Liver (tissue), 8 donors: ENCODE measurements at regions not wholly inside any gene's neighbourhood (a gene's known extent, or its start where the extent isn't known, plus 50 kb on each side); places are given as distances from the start of the nearest gene placed in this dataset.

Experiments
- DNase-seq: peaks from one replicate; pipeline ENCODE4 v3.0.0-alpha.2; 2017; ENCODE audit warnings: low spot score
- H3K27ac ChIP-seq, 2 donors: one replicate each; pipeline ENCODE4 v1.7.0; 2013; ENCODE audit warnings: inconsistent platforms in 2 of 2, low read length in 2 of 2, control low read depth in 1 of 2, low read depth in 1 of 2, mild to moderate bottlenecking in 1 of 2
- H3K27me3 ChIP-seq, 4 donors: one replicate each; pipeline versions ENCODE4 v1.6.1 to v1.7.0; 2013; ENCODE audit warnings: low read length in 3 of 4, inconsistent platforms in 1 of 4, mild to moderate bottlenecking in 1 of 4, moderate library complexity in 1 of 4; ENCODE audit not compliant: control insufficient read depth in 4 of 4, insufficient read depth in 4 of 4
- H3K36me3 ChIP-seq, 4 donors: one replicate each; pipeline versions ENCODE4 v1.6.1 to v1.7.0; 2013; ENCODE audit warnings: low read length in 3 of 4, mild to moderate bottlenecking in 3 of 4, low read depth in 1 of 4, moderate library complexity in 1 of 4; ENCODE audit not compliant: control insufficient read depth in 4 of 4, insufficient read depth in 3 of 4
- H3K4me1 ChIP-seq, 4 donors: one replicate each; pipeline versions ENCODE4 v1.6.1 to v1.7.0; 2013; ENCODE audit warnings: low read length in 3 of 4, mild to moderate bottlenecking in 3 of 4, moderate library complexity in 1 of 4; ENCODE audit not compliant: control insufficient read depth in 4 of 4, insufficient read depth in 4 of 4
- H3K4me3 ChIP-seq, 3 donors: one replicate each; pipeline versions ENCODE4 v1.6.1 to v1.7.0; 2013; ENCODE audit warnings: low read length in 3 of 3, control low read depth in 1 of 3, low read depth in 1 of 3, mild to moderate bottlenecking in 1 of 3
- H3K9ac ChIP-seq, 2 donors: one replicate each; pipeline ENCODE4 v1.7.0; 2013; ENCODE audit warnings: low read length in 2 of 2, mild to moderate bottlenecking in 2 of 2, moderate library complexity in 2 of 2, control low read depth in 1 of 2, low read depth in 1 of 2
- H3K9me3 ChIP-seq, 4 donors: one replicate each; pipeline versions ENCODE4 v1.6.1 to v1.7.0; 2013; ENCODE audit warnings: low read length in 3 of 4; ENCODE audit not compliant: control insufficient read depth in 4 of 4
- EGR1 ChIP-seq, 2 donors: IDR thresholded peaks; 2 replicates each; pipeline ENCODE4 v1.6.1; 2016 to 2018; ENCODE audit warnings: antibody characterized with exemption in 2 of 2, low read depth in 2 of 2
- FOXA1 ChIP-seq: IDR thresholded peaks from 2 replicates; pipeline ENCODE4 v1.6.1; 2016; ENCODE audit warnings: antibody characterized with exemption
- FOXA2 ChIP-seq: IDR thresholded peaks from 2 replicates; pipeline ENCODE4 v1.6.1; 2016; ENCODE audit warnings: antibody characterized with exemption
- GABPA ChIP-seq, 2 donors: IDR thresholded peaks in 1 of 2; conservative IDR thresholded peaks in 1 of 2; 2 replicates each; pipeline ENCODE4 v1.6.1; 2016; ENCODE audit warnings: antibody characterized with exemption in 2 of 2, mild to moderate bottlenecking in 1 of 2, moderate library complexity in 1 of 2
- HNF4A ChIP-seq, 2 donors: conservative IDR thresholded peaks; 2 replicates each; pipeline ENCODE4 v1.6.1; 2016; ENCODE audit warnings: antibody characterized with exemption in 2 of 2, mild to moderate bottlenecking in 2 of 2
- HNF4G ChIP-seq: IDR thresholded peaks from 2 replicates; pipeline ENCODE4 v1.6.1; 2016; ENCODE audit warnings: antibody characterized with exemption
- NR2F2 ChIP-seq: IDR thresholded peaks from 2 replicates; pipeline ENCODE4 v1.6.1; 2016; ENCODE audit warnings: antibody characterized with exemption
- RXRA ChIP-seq, 2 donors: IDR thresholded peaks; 2 replicates each; pipeline ENCODE4 v1.6.1; 2017 to 2018; ENCODE audit warnings: antibody characterized with exemption in 2 of 2, mild to moderate bottlenecking in 1 of 2
- TAF1 ChIP-seq: conservative IDR thresholded peaks from 2 replicates; pipeline ENCODE4 v1.6.1; 2016; ENCODE audit warnings: antibody characterized with exemption, mild to moderate bottlenecking
- YY1 ChIP-seq: IDR thresholded peaks from 2 replicates; pipeline ENCODE4 v1.6.1; 2016; ENCODE audit warnings: antibody characterized with exemption, mild to moderate bottlenecking
- WGBS: extraction: QIAGEN DNeasy Blood & Tissue Kit; methylation state at CpG from one replicate; pipeline ENCODE4 v1.1.7; 2013; 5-methylcytosine and 5-hydroxymethylcytosine counted together
- TF ChIP-seq, protein P1 (sequence below): IDR thresholded peaks from 2 replicates; pipeline ENCODE4 v1.6.1; 2016; ENCODE audit warnings: antibody characterized with exemption
- TF ChIP-seq, protein P2 (sequence below): IDR thresholded peaks from 2 replicates; pipeline ENCODE4 v1.6.1; 2016; ENCODE audit warnings: antibody characterized with exemption
- TF ChIP-seq, protein P3 (sequence below): fragments of 150-350 bp; IDR thresholded peaks from 2 replicates; pipeline ENCODE4 v1.5.1; 2017; ENCODE audit warnings: improper control_type of control experiment, low read depth, low read length; ENCODE audit not compliant: missing input control
- TF ChIP-seq, protein P4 (sequence below): IDR thresholded peaks from 2 replicates; pipeline ENCODE4 v1.6.1; 2016; ENCODE audit warnings: antibody characterized with exemption, mild to moderate bottlenecking
- donor health status: healthy.
- donor health status: healthy.
- donor health status: healthy.
- donor health status: healthy.
- donor health status: healthy.

DNA sequence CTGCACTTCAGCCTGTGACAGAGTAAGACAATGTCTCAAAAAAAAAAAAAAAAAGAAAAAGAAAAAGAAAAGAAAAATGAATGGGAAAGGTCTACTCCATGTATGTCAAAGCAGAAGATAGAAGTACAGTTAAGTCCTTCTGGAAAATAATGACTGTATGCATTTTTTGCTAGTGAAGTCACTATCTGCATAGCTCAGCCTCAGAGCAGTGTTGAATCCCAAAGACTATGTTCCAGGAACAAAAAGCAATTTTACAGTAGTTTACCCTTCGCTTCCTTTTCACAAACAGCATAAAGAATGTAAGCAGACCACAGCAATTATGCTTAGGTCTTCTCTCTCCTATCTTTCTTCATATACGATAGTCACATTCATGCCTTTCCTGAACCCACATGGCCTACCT lies 497.4 kb downstream of the CMPK2 start:
- peaks cover 0 to 4% (median 0%) of the 10 kb centered on the region in 4 donors for H3K27me3 ChIP-seq
- no peak for DNase-seq
- 87% methylated on average over 2 of the region's 2 CpGs for WGBS

DNA sequence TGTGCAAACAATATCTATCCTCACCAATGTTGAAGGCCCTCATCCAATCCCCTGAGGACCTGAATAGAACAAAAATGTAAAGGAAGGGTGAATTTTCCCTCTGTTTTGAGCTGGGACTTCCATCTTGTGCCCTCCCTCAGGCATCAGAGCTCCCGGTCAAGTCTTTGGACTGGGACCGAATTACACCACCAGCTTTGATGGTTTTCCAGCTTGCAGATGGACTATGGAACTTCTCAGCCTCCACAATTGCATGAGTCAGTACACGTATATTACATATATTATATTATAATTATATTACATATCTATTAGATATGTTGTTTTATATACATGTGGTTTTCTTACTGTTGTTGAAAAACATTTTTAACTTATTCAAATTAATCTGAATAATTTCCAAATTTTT lies 496.4 kb downstream of the CMPK2 start:
- DNase-seq = no peak
- Histone ChIP-seq H3K9ac (no peak overlapping the region), H3K4me1 (no peaks in the 10 kb centered on the region), H3K4me3 (no peak overlapping the region), H3K36me3 (no peaks in the 10 kb centered on the region), H3K9me3 (no peaks in the 10 kb centered on the region), H3K27me3 (peaks cover 0 to 4% (median 0%) of the 10 kb centered on the region in 4 donors), H3K27ac (no peak overlapping the region)
- WGBS = 83% methylated on average over 3 of the region's 3 CpGs
- no peak for TF ChIP-seq NR2F2
- TF ChIP-seq FOXA1 = no peak
- no peak for TF ChIP-seq RXRA (IDR thresholded peaks at IDR 0.05)
- TF ChIP-seq FOXA2 = no peak
- no peak for TF ChIP-seq HNF4A (conservative IDR thresholded peaks at IDR 0.05)
- no peak for TF ChIP-seq TAF1
- no peak for TF ChIP-seq EGR1 (IDR thresholded peaks at IDR 0.05; ENCODE audit: low read depth in 2 of 2)
- TF ChIP-seq, protein P1, sequence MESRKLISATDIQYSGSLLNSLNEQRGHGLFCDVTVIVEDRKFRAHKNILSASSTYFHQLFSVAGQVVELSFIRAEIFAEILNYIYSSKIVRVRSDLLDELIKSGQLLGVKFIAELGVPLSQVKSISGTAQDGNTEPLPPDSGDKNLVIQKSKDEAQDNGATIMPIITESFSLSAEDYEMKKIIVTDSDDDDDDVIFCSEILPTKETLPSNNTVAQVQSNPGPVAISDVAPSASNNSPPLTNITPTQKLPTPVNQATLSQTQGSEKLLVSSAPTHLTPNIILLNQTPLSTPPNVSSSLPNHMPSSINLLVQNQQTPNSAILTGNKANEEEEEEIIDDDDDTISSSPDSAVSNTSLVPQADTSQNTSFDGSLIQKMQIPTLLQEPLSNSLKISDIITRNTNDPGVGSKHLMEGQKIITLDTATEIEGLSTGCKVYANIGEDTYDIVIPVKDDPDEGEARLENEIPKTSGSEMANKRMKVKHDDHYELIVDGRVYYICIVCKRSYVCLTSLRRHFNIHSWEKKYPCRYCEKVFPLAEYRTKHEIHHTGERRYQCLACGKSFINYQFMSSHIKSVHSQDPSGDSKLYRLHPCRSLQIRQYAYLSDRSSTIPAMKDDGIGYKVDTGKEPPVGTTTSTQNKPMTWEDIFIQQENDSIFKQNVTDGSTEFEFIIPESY = no peak
- no peak for TF ChIP-seq YY1

More for the DNA sequence above, 497.4 kb downstream of the CMPK2 start:
- TF ChIP-seq YY1 (no peak), EGR1 (IDR thresholded peaks at IDR 0.05; ENCODE audit: low read depth in 2 of 2) (no peak), GABPA (IDR thresholded peaks at IDR 0.05 in 1 of 2, conservative IDR thresholded peaks at IDR 0.05 in 1 of 2) (no peak), NR2F2 (no peak), RXRA (IDR thresholded peaks at IDR 0.05) (no peak), FOXA2 (no peak)
- TF ChIP-seq, protein P1 = no peak
- Histone ChIP-seq H3K9me3 (no peaks in the 10 kb centered on the region), H3K4me3 (no peak overlapping the region), H3K4me1 (no peaks in the 10 kb centered on the region), H3K36me3 (no peaks in the 10 kb centered on the region), H3K9ac (no peak overlapping the region), H3K27ac (no peak overlapping the region)

DNA sequence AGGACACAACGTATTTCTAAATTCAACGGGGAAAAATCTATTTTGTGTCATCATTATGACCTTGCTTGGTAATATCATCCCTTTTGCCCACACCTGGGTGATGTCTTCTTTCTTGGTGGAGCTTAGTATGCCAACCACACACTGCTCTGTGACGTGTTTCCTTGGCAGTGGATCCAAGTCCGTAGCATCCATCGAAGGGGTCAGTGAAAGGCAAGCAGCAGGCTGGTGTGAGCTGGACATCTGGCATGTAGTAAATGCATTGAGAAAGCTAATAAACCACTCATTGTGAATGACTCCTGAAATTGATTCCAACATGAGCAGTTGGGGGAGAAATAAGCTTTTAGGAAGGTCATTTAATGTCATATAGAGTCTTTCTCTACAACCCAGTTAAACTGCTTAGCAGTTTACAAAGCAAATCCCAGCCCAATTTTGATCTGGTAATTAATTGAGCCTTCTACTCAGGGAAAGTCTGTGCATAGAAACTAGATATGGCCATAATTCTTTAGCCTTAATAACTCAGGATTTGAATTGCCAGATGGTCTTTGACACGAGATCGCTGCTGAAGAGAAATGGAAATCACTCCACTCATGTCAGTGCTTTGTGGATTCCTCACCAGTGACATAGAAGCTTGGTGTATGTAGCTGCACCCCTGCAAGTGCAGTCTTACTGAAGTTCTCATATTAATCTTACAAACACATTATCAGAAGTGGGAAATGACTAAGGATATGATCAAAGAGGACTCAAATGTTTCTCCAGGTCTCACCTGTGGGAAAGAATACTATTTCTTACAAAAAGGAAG lies 494.8 kb downstream of the CMPK2 start:
- no peaks in the 10 kb centered on the region for H3K27me3 ChIP-seq
- 83% methylated on average over 7 of the region's 7 CpGs for WGBS
- H3K9me3 ChIP-seq = no peaks in the 10 kb centered on the region
- no peak overlapping the region for H3K4me3 ChIP-seq
- H3K36me3 ChIP-seq = no peaks in the 10 kb centered on the region
- no peak for DNase-seq
- H3K27ac ChIP-seq = no peak overlapping the region
- no peaks in the 10 kb centered on the region for H3K4me1 ChIP-seq
- no peak overlapping the region for H3K9ac ChIP-seq
- TF ChIP-seq, protein P2, sequence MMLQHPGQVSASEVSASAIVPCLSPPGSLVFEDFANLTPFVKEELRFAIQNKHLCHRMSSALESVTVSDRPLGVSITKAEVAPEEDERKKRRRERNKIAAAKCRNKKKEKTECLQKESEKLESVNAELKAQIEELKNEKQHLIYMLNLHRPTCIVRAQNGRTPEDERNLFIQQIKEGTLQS = no peak
- TF ChIP-seq FOXA2 (no peak), EGR1 (IDR thresholded peaks at IDR 0.05; ENCODE audit: low read depth in 2 of 2) (no peak), HNF4G (no peak)
- TF ChIP-seq, protein P1 = no peak
- TF ChIP-seq, protein P3, sequence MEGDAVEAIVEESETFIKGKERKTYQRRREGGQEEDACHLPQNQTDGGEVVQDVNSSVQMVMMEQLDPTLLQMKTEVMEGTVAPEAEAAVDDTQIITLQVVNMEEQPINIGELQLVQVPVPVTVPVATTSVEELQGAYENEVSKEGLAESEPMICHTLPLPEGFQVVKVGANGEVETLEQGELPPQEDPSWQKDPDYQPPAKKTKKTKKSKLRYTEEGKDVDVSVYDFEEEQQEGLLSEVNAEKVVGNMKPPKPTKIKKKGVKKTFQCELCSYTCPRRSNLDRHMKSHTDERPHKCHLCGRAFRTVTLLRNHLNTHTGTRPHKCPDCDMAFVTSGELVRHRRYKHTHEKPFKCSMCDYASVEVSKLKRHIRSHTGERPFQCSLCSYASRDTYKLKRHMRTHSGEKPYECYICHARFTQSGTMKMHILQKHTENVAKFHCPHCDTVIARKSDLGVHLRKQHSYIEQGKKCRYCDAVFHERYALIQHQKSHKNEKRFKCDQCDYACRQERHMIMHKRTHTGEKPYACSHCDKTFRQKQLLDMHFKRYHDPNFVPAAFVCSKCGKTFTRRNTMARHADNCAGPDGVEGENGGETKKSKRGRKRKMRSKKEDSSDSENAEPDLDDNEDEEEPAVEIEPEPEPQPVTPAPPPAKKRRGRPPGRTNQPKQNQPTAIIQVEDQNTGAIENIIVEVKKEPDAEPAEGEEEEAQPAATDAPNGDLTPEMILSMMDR = no peak
- TF ChIP-seq, protein P4, sequence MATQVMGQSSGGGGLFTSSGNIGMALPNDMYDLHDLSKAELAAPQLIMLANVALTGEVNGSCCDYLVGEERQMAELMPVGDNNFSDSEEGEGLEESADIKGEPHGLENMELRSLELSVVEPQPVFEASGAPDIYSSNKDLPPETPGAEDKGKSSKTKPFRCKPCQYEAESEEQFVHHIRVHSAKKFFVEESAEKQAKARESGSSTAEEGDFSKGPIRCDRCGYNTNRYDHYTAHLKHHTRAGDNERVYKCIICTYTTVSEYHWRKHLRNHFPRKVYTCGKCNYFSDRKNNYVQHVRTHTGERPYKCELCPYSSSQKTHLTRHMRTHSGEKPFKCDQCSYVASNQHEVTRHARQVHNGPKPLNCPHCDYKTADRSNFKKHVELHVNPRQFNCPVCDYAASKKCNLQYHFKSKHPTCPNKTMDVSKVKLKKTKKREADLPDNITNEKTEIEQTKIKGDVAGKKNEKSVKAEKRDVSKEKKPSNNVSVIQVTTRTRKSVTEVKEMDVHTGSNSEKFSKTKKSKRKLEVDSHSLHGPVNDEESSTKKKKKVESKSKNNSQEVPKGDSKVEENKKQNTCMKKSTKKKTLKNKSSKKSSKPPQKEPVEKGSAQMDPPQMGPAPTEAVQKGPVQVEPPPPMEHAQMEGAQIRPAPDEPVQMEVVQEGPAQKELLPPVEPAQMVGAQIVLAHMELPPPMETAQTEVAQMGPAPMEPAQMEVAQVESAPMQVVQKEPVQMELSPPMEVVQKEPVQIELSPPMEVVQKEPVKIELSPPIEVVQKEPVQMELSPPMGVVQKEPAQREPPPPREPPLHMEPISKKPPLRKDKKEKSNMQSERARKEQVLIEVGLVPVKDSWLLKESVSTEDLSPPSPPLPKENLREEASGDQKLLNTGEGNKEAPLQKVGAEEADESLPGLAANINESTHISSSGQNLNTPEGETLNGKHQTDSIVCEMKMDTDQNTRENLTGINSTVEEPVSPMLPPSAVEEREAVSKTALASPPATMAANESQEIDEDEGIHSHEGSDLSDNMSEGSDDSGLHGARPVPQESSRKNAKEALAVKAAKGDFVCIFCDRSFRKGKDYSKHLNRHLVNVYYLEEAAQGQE = no peak
